BLaER1 (cell line): ENCODE measurements at regions not wholly inside any gene's neighbourhood (a gene's known extent, or its start where the extent isn't known, plus 50 kb on each side); places are given as distances from the start of the nearest gene placed in this dataset.

Experiments used
- H3K27ac ChIP-seq: shearing (Covaris generic); formaldehyde crosslinking; 2 replicates; pipeline ENCODE4 v1.8.1; 2022
- H3K27me3 ChIP-seq: shearing (Covaris generic); formaldehyde crosslinking; 2 replicates; pipeline ENCODE4 v1.8.1; 2022
- H3K36me3 ChIP-seq: shearing (Covaris generic); formaldehyde crosslinking; 2 replicates; pipeline ENCODE4 v1.8.1; 2022
- H3K4me1 ChIP-seq: shearing (Covaris generic); formaldehyde crosslinking; 2 replicates; pipeline ENCODE4 v1.8.1; 2022
- H3K4me2 ChIP-seq: shearing (Covaris generic); formaldehyde crosslinking; 2 replicates; pipeline ENCODE4 v1.8.1; 2022
- H3K4me3 ChIP-seq: shearing (Covaris generic); formaldehyde crosslinking; 2 replicates; pipeline ENCODE4 v1.8.1; 2022
- H3K9ac ChIP-seq: shearing (Covaris generic); formaldehyde crosslinking; 2 replicates; pipeline ENCODE4 v1.8.1; 2022
- H3K9me3 ChIP-seq: shearing (Covaris generic); formaldehyde crosslinking; 2 replicates; pipeline ENCODE4 v1.8.1; 2022
- H4K20me1 ChIP-seq: shearing (Covaris generic); formaldehyde crosslinking; 2 replicates; pipeline ENCODE4 v1.8.1; 2022
- Cebpa-rat ChIP-seq: shearing (Covaris generic); IDR thresholded peaks from 2 replicates; pipeline ENCODE4 v1.8.1; 2022

GRCh38 chr6:153623496-153623895, 415.5 kb upstream of the OPRM1 start:
- H3K27ac ChIP-seq: no peak overlapping the region
- 0 out of 2 replicates have a peak, but pooled peaks cover 8% of the 10 kb centered on the region for H3K4me1 ChIP-seq
- H3K4me3 ChIP-seq: no peak overlapping the region
- H4K20me1 ChIP-seq: no peaks in the 10 kb centered on the region
- TF ChIP-seq Cebpa-rat: no peak
- H3K36me3 ChIP-seq: no peaks in the 10 kb centered on the region
- H3K27me3 ChIP-seq: no peaks in the 10 kb centered on the region
- no peak overlapping the region for H3K9ac ChIP-seq
- H3K9me3 ChIP-seq: no peaks in the 10 kb centered on the region
- no peak overlapping the region for H3K4me2 ChIP-seq

- H3K9ac ChIP-seq: no peak overlapping the region
- no peak overlapping the region for H3K4me3 ChIP-seq
- no peak overlapping the region for H3K27ac ChIP-seq
- H3K4me1 ChIP-seq: 0 out of 2 replicates have a peak, but pooled peaks cover 8% of the 10 kb centered on the region
- H3K27me3 ChIP-seq: no peaks in the 10 kb centered on the region
- no peaks in the 10 kb centered on the region for H3K9me3 ChIP-seq
- no peak overlapping the region for H3K4me2 ChIP-seq
- no peaks in the 10 kb centered on the region for H4K20me1 ChIP-seq
- no peak for TF ChIP-seq Cebpa-rat
- H3K36me3 ChIP-seq: no peaks in the 10 kb centered on the region
These were observed 417.5 kb upstream of the OPRM1 start for GRCh38 chr6:153621491-153621890.

- Histone ChIP-seq H3K27me3 (no peaks in the 10 kb centered on the region), H3K4me2 (no peak overlapping the region), H3K27ac (no peak overlapping the region), H3K9me3 (no peaks in the 10 kb centered on the region), H3K4me3 (no peak overlapping the region), H4K20me1 (no peaks in the 10 kb centered on the region), H3K36me3 (no peaks in the 10 kb centered on the region), H3K9ac (no peak overlapping the region), H3K4me1 (0 out of 2 replicates have a peak, but pooled peaks cover 8% of the 10 kb centered on the region)
- TF ChIP-seq Cebpa-rat: no peak
These were observed 418.0 kb upstream of the OPRM1 start for GRCh38 chr6:153621070-153621469.

GRCh38 chr6:153618371-153619322, 420.4 kb upstream of the OPRM1 start:
- Histone ChIP-seq H3K4me1 (0 out of 2 replicates have a peak, but pooled peaks cover 8% of the 10 kb centered on the region), H4K20me1 (no peaks in the 10 kb centered on the region), H3K36me3 (no peaks in the 10 kb centered on the region), H3K9ac (no peak overlapping the region), H3K4me3 (no peak overlapping the region), H3K27ac (no peak overlapping the region), H3K27me3 (no peaks in the 10 kb centered on the region), H3K9me3 (no peaks in the 10 kb centered on the region), H3K4me2 (no peak overlapping the region)
- no peak for TF ChIP-seq Cebpa-rat

GRCh38 chr6:153616506-153616905, 422.5 kb upstream of the OPRM1 start:
- TF ChIP-seq Cebpa-rat: no peak
- no peaks in the 10 kb centered on the region for H3K36me3 ChIP-seq
- H3K9me3 ChIP-seq: no peaks in the 10 kb centered on the region
- no peak overlapping the region for H3K4me2 ChIP-seq
- no peaks in the 10 kb centered on the region for H4K20me1 ChIP-seq
- H3K27ac ChIP-seq: no peak overlapping the region
- H3K4me3 ChIP-seq: no peak overlapping the region
- H3K4me1 ChIP-seq: 0 out of 2 replicates have a peak, but pooled peaks cover 8% of the 10 kb centered on the region
- no peaks in the 10 kb centered on the region for H3K27me3 ChIP-seq
- H3K9ac ChIP-seq: no peak overlapping the region

GRCh38 chr6:153613719-153614455, 425.2 kb upstream of the OPRM1 start:
- Histone ChIP-seq H3K4me3 (no peak overlapping the region), H3K4me2 (no peak overlapping the region), H3K36me3 (no peaks in the 10 kb centered on the region), H3K27ac (no peak overlapping the region), H3K4me1 (0 out of 2 replicates have a peak, but pooled peaks cover 3% of the 10 kb centered on the region), H4K20me1 (no peaks in the 10 kb centered on the region), H3K9me3 (no peaks in the 10 kb centered on the region), H3K27me3 (no peaks in the 10 kb centered on the region), H3K9ac (no peak overlapping the region)
- no peak for TF ChIP-seq Cebpa-rat

- H3K27ac ChIP-seq: no peak overlapping the region
- no peaks in the 10 kb centered on the region for H4K20me1 ChIP-seq
- no peaks in the 10 kb centered on the region for H3K36me3 ChIP-seq
- no peak overlapping the region for H3K4me3 ChIP-seq
- TF ChIP-seq Cebpa-rat: no peak
- no peaks in the 10 kb centered on the region for H3K4me1 ChIP-seq
- H3K9me3 ChIP-seq: no peaks in the 10 kb centered on the region
- H3K4me2 ChIP-seq: no peak overlapping the region
- no peaks in the 10 kb centered on the region for H3K27me3 ChIP-seq
- no peak overlapping the region for H3K9ac ChIP-seq
These were observed 436.6 kb upstream of the OPRM1 start for GRCh38 chr6:153602401-153602800.

GRCh38 chr6:153599901-153600300, 439.1 kb upstream of the OPRM1 start:
- no peak overlapping the region for H3K4me3 ChIP-seq
- H3K4me2 ChIP-seq: no peak overlapping the region
- no peak overlapping the region for H3K27ac ChIP-seq
- H4K20me1 ChIP-seq: no peaks in the 10 kb centered on the region
- no peaks in the 10 kb centered on the region for H3K27me3 ChIP-seq
- no peak for TF ChIP-seq Cebpa-rat
- H3K9me3 ChIP-seq: no peaks in the 10 kb centered on the region
- H3K36me3 ChIP-seq: no peaks in the 10 kb centered on the region
- no peaks in the 10 kb centered on the region for H3K4me1 ChIP-seq
- H3K9ac ChIP-seq: no peak overlapping the region

- Histone ChIP-seq H3K9me3 (no peaks in the 10 kb centered on the region), H3K4me2 (no peak overlapping the region), H4K20me1 (no peaks in the 10 kb centered on the region), H3K4me3 (no peak overlapping the region), H3K9ac (no peak overlapping the region), H3K27me3 (no peaks in the 10 kb centered on the region), H3K27ac (no peak overlapping the region), H3K36me3 (no peaks in the 10 kb centered on the region), H3K4me1 (no peaks in the 10 kb centered on the region)
- no peak for TF ChIP-seq Cebpa-rat
These were observed 443.1 kb upstream of the OPRM1 start for GRCh38 chr6:153595903-153596302.

- Histone ChIP-seq H3K9ac (no peak overlapping the region), H3K27ac (no peak overlapping the region), H3K4me1 (no peaks in the 10 kb centered on the region), H3K4me3 (no peak overlapping the region), H3K27me3 (no peaks in the 10 kb centered on the region), H3K4me2 (no peak overlapping the region), H3K36me3 (no peaks in the 10 kb centered on the region), H3K9me3 (no peaks in the 10 kb centered on the region), H4K20me1 (no peaks in the 10 kb centered on the region)
- no peak for TF ChIP-seq Cebpa-rat
These were observed 444.2 kb upstream of the OPRM1 start for GRCh38 chr6:153594871-153595270.
